ENCODE measurements at regions not wholly inside any gene's neighbourhood (a gene's known extent, or its start where the extent isn't known, plus 50 kb on each side); places are given as distances from the start of the nearest gene placed in this dataset.

DNA sequence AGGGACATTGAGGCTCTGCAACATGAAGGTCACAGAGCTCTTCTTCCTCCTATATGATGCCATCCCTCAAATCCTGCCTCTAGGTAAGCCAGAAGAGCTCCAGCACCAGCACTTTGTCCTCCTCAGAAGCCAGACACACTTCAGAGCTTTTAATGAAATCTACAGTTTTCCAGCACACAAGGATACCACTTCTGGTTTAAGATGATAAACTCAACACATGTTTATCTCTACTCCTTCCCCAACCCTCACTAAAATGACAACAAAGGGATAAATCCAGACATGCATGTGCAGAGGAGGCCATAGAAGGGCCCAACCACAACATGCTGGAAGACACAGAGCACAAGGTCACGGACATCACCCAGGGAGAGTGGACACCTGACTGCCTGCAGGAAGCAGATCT, 195.3 kb downstream of the USP12 start:
- TF ChIP-seq TAF1 (IDR thresholded peaks at IDR 0.05; ENCODE audit: low read depth, low read length) (no peak), SP4 (IDR thresholded peaks at IDR 0.05; ENCODE audit: low read length) (no peak), POLR2A (IDR thresholded peaks at IDR 0.05; ENCODE audit: control extremely low read depth in 1 of 2, low read depth in 2 of 2, low read length in 2 of 2) (no peak), TBP (IDR thresholded peaks at IDR 0.05; ENCODE audit: low read depth, low read length) (no peak), POLR2AphosphoS5 (IDR thresholded peaks at IDR 0.05; ENCODE audit: low read depth, low read length) (no peak), ASH2L (IDR thresholded peaks at IDR 0.05; ENCODE audit: low read length) (no peak), ZNF274 (IDR thresholded peaks at IDR 0.05; ENCODE audit: borderline replicate concordance, extremely low read depth, low read length) (no peak), EZH2 (IDR thresholded peaks at IDR 0.05; ENCODE audit: low read depth, low read length, severe bottlenecking) (no peak), EP300 (IDR thresholded peaks at IDR 0.05; ENCODE audit: borderline replicate concordance in 1 of 2, low read depth in 2 of 2, low read length in 2 of 2) (no peak)
- TF ChIP-seq, protein P1, sequence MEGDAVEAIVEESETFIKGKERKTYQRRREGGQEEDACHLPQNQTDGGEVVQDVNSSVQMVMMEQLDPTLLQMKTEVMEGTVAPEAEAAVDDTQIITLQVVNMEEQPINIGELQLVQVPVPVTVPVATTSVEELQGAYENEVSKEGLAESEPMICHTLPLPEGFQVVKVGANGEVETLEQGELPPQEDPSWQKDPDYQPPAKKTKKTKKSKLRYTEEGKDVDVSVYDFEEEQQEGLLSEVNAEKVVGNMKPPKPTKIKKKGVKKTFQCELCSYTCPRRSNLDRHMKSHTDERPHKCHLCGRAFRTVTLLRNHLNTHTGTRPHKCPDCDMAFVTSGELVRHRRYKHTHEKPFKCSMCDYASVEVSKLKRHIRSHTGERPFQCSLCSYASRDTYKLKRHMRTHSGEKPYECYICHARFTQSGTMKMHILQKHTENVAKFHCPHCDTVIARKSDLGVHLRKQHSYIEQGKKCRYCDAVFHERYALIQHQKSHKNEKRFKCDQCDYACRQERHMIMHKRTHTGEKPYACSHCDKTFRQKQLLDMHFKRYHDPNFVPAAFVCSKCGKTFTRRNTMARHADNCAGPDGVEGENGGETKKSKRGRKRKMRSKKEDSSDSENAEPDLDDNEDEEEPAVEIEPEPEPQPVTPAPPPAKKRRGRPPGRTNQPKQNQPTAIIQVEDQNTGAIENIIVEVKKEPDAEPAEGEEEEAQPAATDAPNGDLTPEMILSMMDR (IDR thresholded peaks at IDR 0.05; ENCODE audit: control extremely low read depth in 1 of 3, insufficient read depth in 1 of 3, low read depth in 1 of 3, low read length in 3 of 3): no peak
- TF ChIP-seq, protein P2, sequence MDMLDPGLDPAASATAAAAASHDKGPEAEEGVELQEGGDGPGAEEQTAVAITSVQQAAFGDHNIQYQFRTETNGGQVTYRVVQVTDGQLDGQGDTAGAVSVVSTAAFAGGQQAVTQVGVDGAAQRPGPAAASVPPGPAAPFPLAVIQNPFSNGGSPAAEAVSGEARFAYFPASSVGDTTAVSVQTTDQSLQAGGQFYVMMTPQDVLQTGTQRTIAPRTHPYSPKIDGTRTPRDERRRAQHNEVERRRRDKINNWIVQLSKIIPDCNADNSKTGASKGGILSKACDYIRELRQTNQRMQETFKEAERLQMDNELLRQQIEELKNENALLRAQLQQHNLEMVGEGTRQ (IDR thresholded peaks at IDR 0.05; ENCODE audit: low read length): no peak

All from H1 (cell line).